ENCODE measurements at regions not wholly inside any gene's neighbourhood (a gene's known extent, or its start where the extent isn't known, plus 50 kb on each side); places are given as distances from the start of the nearest gene placed in this dataset.
"Not testable (repeated sequence)": the region's sequence is repeated elsewhere in the genome, so short reads cannot be mapped to it uniquely, and the experiment has no call there.

GRCh38 chr3:81072591-81072990 is 688.9 kb downstream of the GBE1 start:
- H3K9me3 Mint-ChIP-seq (ENCODE audit: unreplicated experiment) = no peaks in the 10 kb centered on the region
- no peak for TF ChIP-seq CTCF (IDR thresholded peaks at IDR 0.05; ENCODE audit: unreplicated experiment)
- no peak overlapping the region for H3K27ac Mint-ChIP-seq (ENCODE audit: unreplicated experiment)
- DNase-seq (ENCODE audit: low spot score) = no peak
- H3K27me3 Mint-ChIP-seq (ENCODE audit: unreplicated experiment) = no peaks in the 10 kb centered on the region
- no peak overlapping the region for H3K4me3 Mint-ChIP-seq (ENCODE audit: unreplicated experiment)
- no peaks in the 10 kb centered on the region for H3K36me3 Mint-ChIP-seq (ENCODE audit: low read depth, unreplicated experiment)
- H3K4me1 Mint-ChIP-seq (ENCODE audit: unreplicated experiment) = no peaks in the 10 kb centered on the region

- Mint-ChIP-seq H3K4me3 (ENCODE audit: unreplicated experiment) (no peak overlapping the region), H3K27ac (ENCODE audit: unreplicated experiment) (no peak overlapping the region)
- DNase-seq (ENCODE audit: low spot score) = no peak
Observed at GRCh38 chr3:81068546-81068945, 692.9 kb downstream of the GBE1 start.

GRCh38 chr3:81063896-81064295 is 697.5 kb downstream of the GBE1 start:
- Mint-ChIP-seq H3K4me3 (ENCODE audit: unreplicated experiment) (no peak overlapping the region), H3K9me3 (ENCODE audit: unreplicated experiment) (peaks cover 11% of the 10 kb centered on the region), H3K36me3 (ENCODE audit: low read depth, unreplicated experiment) (peaks cover 4% of the 10 kb centered on the region), H3K27ac (ENCODE audit: unreplicated experiment) (no peak overlapping the region), H3K27me3 (ENCODE audit: unreplicated experiment) (peaks cover 2% of the 10 kb centered on the region), H3K4me1 (ENCODE audit: unreplicated experiment) (no peaks in the 10 kb centered on the region)
- no peak for DNase-seq (ENCODE audit: low spot score)
- no peak for TF ChIP-seq CTCF (IDR thresholded peaks at IDR 0.05; ENCODE audit: unreplicated experiment)

More at GRCh38 chr3:81068546-81068945, 692.9 kb downstream of the GBE1 start:
- Mint-ChIP-seq H3K9me3 (ENCODE audit: unreplicated experiment) (peaks cover 11% of the 10 kb centered on the region), H3K27me3 (ENCODE audit: unreplicated experiment) (peaks cover 2% of the 10 kb centered on the region), H3K4me1 (ENCODE audit: unreplicated experiment) (no peaks in the 10 kb centered on the region), H3K36me3 (ENCODE audit: low read depth, unreplicated experiment) (peaks cover 4% of the 10 kb centered on the region)
- no peak for TF ChIP-seq CTCF (IDR thresholded peaks at IDR 0.05; ENCODE audit: unreplicated experiment)

GRCh38 chr3:81051133-81051532 is 710.3 kb downstream of the GBE1 start:
- not testable (repeated sequence) for H3K36me3 Mint-ChIP-seq (ENCODE audit: low read depth, unreplicated experiment); DNase-seq (ENCODE audit: low spot score); H3K9me3 Mint-ChIP-seq (ENCODE audit: unreplicated experiment); H3K27ac Mint-ChIP-seq (ENCODE audit: unreplicated experiment); H3K27me3 Mint-ChIP-seq (ENCODE audit: unreplicated experiment); H3K4me1 Mint-ChIP-seq (ENCODE audit: unreplicated experiment); H3K4me3 Mint-ChIP-seq (ENCODE audit: unreplicated experiment)

- Mint-ChIP-seq H3K9me3 (ENCODE audit: unreplicated experiment) (no peaks in the 10 kb centered on the region), H3K36me3 (ENCODE audit: low read depth, unreplicated experiment) (no peaks in the 10 kb centered on the region), H3K4me3 (ENCODE audit: unreplicated experiment) (no peak overlapping the region), H3K27me3 (ENCODE audit: unreplicated experiment) (no peaks in the 10 kb centered on the region), H3K4me1 (ENCODE audit: unreplicated experiment) (no peaks in the 10 kb centered on the region), H3K27ac (ENCODE audit: unreplicated experiment) (no peak overlapping the region)
- DNase-seq (ENCODE audit: low spot score) = no peak
- TF ChIP-seq CTCF (IDR thresholded peaks at IDR 0.05; ENCODE audit: unreplicated experiment) = no peak
Observed at GRCh38 chr3:81048058-81048665, 713.3 kb downstream of the GBE1 start.

All from endothelial cell (in vitro differentiated cells).